Prostate gland (tissue), 2 donors: ENCODE measurements at regions not wholly inside any gene's neighbourhood (a gene's known extent, or its start where the extent isn't known, plus 50 kb on each side); places are given as distances from the start of the nearest gene placed in this dataset.

Experiments
- POLR2A ChIP-seq: fragments of 450-650 bp; IDR thresholded peaks from one replicate; pipeline ENCODE4 v1.6.1; 2016; ENCODE audit warnings: antibody characterized with exemption, mild to moderate bottlenecking
- TF ChIP-seq, protein P1 (sequence below), 4 experiments: fragments of 200-600 bp in 2 of 4; fragments of 450-650 bp in 2 of 4; sonication (generic) in 2 of 4; IDR thresholded peaks; 1 replicate in 3 of 4; 2 replicates in 1 of 4; pipeline ENCODE4 v1.5.1; 2016 to 2019; ENCODE audit warnings: antibody characterized with exemption in 4 of 4, mild to moderate bottlenecking in 2 of 4, moderate library complexity in 2 of 4

DNA sequence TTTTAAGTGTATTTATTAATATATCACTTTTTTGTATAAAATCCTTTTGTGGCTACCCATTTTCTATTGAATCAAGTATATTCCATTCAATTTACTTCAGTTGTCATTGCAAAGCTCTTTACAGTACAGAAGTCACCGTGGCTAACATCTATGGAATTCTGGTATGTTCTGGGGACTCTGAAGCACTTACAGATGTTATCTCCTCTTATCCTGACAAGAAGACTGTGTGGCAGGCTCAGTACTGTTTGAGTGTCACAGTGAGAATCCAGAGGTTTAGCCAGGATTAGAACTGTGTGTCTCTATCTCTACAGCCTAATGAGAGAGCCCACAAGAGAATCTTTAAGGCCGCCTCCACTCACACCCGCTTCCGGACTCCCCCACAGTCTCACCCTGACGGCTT is 78.2 kb upstream of the SORBS2 start:
- TF ChIP-seq POLR2A = no peak
- TF ChIP-seq, protein P1, sequence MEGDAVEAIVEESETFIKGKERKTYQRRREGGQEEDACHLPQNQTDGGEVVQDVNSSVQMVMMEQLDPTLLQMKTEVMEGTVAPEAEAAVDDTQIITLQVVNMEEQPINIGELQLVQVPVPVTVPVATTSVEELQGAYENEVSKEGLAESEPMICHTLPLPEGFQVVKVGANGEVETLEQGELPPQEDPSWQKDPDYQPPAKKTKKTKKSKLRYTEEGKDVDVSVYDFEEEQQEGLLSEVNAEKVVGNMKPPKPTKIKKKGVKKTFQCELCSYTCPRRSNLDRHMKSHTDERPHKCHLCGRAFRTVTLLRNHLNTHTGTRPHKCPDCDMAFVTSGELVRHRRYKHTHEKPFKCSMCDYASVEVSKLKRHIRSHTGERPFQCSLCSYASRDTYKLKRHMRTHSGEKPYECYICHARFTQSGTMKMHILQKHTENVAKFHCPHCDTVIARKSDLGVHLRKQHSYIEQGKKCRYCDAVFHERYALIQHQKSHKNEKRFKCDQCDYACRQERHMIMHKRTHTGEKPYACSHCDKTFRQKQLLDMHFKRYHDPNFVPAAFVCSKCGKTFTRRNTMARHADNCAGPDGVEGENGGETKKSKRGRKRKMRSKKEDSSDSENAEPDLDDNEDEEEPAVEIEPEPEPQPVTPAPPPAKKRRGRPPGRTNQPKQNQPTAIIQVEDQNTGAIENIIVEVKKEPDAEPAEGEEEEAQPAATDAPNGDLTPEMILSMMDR (IDR thresholded peaks at IDR 0.05) = no peak
